B cell (primary cell): ENCODE measurements at regions not wholly inside any gene's neighbourhood (a gene's known extent, or its start where the extent isn't known, plus 50 kb on each side); places are given as distances from the start of the nearest gene placed in this dataset.

Experiments used
- ATAC-seq: fragments of 200-7000 bp; cut with Tn5 transposase; one replicate; pipeline ENCODE4 v1.10.0; 2021; ENCODE audit warnings: low read depth, mild to moderate bottlenecking, moderate number of reproducible peaks, moderate library complexity
- CTCF ChIA-PET: fragments of 350-600 bp; sonication (Branson Sonifier 250); formaldehyde crosslinking; loops from one replicate; lab custom pipeline; 2021; ENCODE audit warnings: antibody characterized with exemption, inconsistent platforms; lab: Charles Lee
- POLR2A ChIA-PET: fragments of 350-600 bp; sonication (Branson Sonifier 250); formaldehyde crosslinking; loops from one replicate; lab custom pipeline; 2021; ENCODE audit warnings: antibody characterized with exemption; lab: Charles Lee
- DNase-seq: peaks from one replicate; pipeline ENCODE4 v3.0.0; 2013
- H2AFZ ChIP-seq: 2 replicates; pipeline ENCODE4 v1.6.1; 2012; ENCODE audit warnings: mild to moderate bottlenecking, low read depth, low read length; ENCODE audit not compliant: insufficient read depth, poor library complexity, severe bottlenecking
- H3K27ac ChIP-seq, 2 donors: 1 replicate in 1 of 2; 2 replicates in 1 of 2; pipeline ENCODE4 v1.5.1; 2012 to 2013; ENCODE audit warnings: low read length in 2 of 2, mild to moderate bottlenecking in 2 of 2, moderate library complexity in 1 of 2
- H3K27me3 ChIP-seq, 4 experiments: fragments of 200-600 bp in 1 of 4; sonication (generic) in 1 of 4; replicated peaks in 1 of 4; 1 replicate in 2 of 4; 2 replicates in 2 of 4; pipeline versions ENCODE4 v1.6.1 to v1.7.0; 2013 to 2016; ENCODE audit warnings: low read length in 3 of 4, mild to moderate bottlenecking in 2 of 4, mixed read lengths in 1 of 4, moderate library complexity in 1 of 4; ENCODE audit not compliant: insufficient read depth in 4 of 4, control insufficient read depth in 3 of 4; ENCODE audit errors: control extremely low read depth in 1 of 4
- H3K36me3 ChIP-seq, 2 experiments: replicated peaks in 1 of 2; 1 replicate in 1 of 2; 2 replicates in 1 of 2; pipeline versions ENCODE4 v1.6.1 to v1.7.1; 2013; ENCODE audit warnings: low read length in 1 of 2; ENCODE audit not compliant: insufficient read depth in 2 of 2, control insufficient read depth in 1 of 2; ENCODE audit errors: control extremely low read depth in 1 of 2, extremely low read depth in 1 of 2
- H3K4me1 ChIP-seq, 2 donors: fragments of 200-600 bp in 1 of 2; sonication (generic) in 1 of 2; 1 replicate in 1 of 2; 2 replicates in 1 of 2; pipeline versions ENCODE4 v1.5.1 to v1.6.1; 2013 to 2017; ENCODE audit warnings: low read length in 2 of 2; ENCODE audit not compliant: control insufficient read depth in 2 of 2, insufficient read depth in 2 of 2
- H3K4me2 ChIP-seq: replicated peaks from 2 replicates; pipeline ENCODE3; 2012; ENCODE audit warnings: mild to moderate bottlenecking, low read depth, low read length; ENCODE audit not compliant: poor library complexity, severe bottlenecking
- H3K4me3 ChIP-seq, 5 experiments: fragments of 200-600 bp in 1 of 5; sonication (generic) in 1 of 5; 1 replicate in 3 of 5; 2 replicates in 2 of 5; pipeline versions ENCODE4 v1.5.1 to v1.7.0; 2011 to 2016; ENCODE audit warnings: low read length in 4 of 5, mild to moderate bottlenecking in 4 of 5, low read depth in 2 of 5, control low read depth in 1 of 5, moderate library complexity in 1 of 5; ENCODE audit not compliant: insufficient read depth in 1 of 5; ENCODE audit errors: control extremely low read depth in 1 of 5, extremely low read depth in 1 of 5
- H3K79me2 ChIP-seq: fragments of 200-600 bp; sonication (generic); one replicate; pipeline ENCODE4 v1.6.0; 2016; ENCODE audit warnings: low read length; ENCODE audit not compliant: control insufficient read depth, insufficient read depth
- H3K9ac ChIP-seq: fragments of 200-600 bp; sonication (generic); 2 replicates; pipeline ENCODE4 v1.6.1; 2017; ENCODE audit warnings: mild to moderate bottlenecking, low read length, moderate library complexity
- H3K9me3 ChIP-seq, 3 donors: one replicate each; pipeline versions ENCODE4 v1.6.1 to v1.7.1; 2013; ENCODE audit warnings: low read length in 2 of 3; ENCODE audit not compliant: control insufficient read depth in 2 of 3, insufficient read depth in 1 of 3; ENCODE audit errors: control extremely low read depth in 1 of 3
- H4K20me1 ChIP-seq: 2 replicates; pipeline ENCODE4 v1.6.0; 2012; ENCODE audit warnings: mild to moderate bottlenecking, low read length; ENCODE audit not compliant: insufficient read depth, control insufficient read depth, poor library complexity, severe bottlenecking
- H3K27ac Mint-ChIP-seq: one replicate; pipeline ENCODE4 v1.8.0; 2021; ENCODE audit warnings: mixed read lengths
- H3K27me3 Mint-ChIP-seq: one replicate; pipeline ENCODE4 v1.8.0; 2021; ENCODE audit warnings: mixed read lengths
- H3K4me1 Mint-ChIP-seq: one replicate; pipeline ENCODE4 v1.8.0; 2021; ENCODE audit warnings: mixed read lengths
- H3K4me3 Mint-ChIP-seq: one replicate; pipeline ENCODE4 v1.8.0; 2021; ENCODE audit warnings: mixed read lengths
- H3K9me3 Mint-ChIP-seq: one replicate; pipeline ENCODE4 v1.8.0; 2022; ENCODE audit warnings: mixed read lengths; ENCODE audit not compliant: insufficient read depth
- CTCF ChIP-seq: fragments of 200-600 bp; IDR thresholded peaks from one replicate; pipeline ENCODE4 v1.8.0; 2022; ENCODE audit warnings: antibody characterized with exemption, mild to moderate bottlenecking
- EZH2 ChIP-seq: IDR thresholded peaks from 2 replicates; pipeline ENCODE4 v1.6.1; 2012; ENCODE audit warnings: borderline replicate concordance, low read depth, mild to moderate bottlenecking, moderate library complexity, low read length; ENCODE audit not compliant: insufficient read depth, poor library complexity, severe bottlenecking
- whole genome bisulfite sequencing: methylation state at CpG from one replicate; pipeline ENCODE4 v1.1.5; 2013; ENCODE audit warnings: missing lambda C conversion rate; ENCODE audit not compliant: insufficient coverage; 5-methylcytosine and 5-hydroxymethylcytosine counted together
- intact Hi-C: fragments of 100-400 bp; cut with micrococcal nuclease; formaldehyde crosslinking; loops from one replicate; pipeline ENCODE4 v1.10.0; 2022

- CTCF ChIA-PET = no interaction called here
- Histone ChIP-seq H3K4me1 (no peaks in the 10 kb centered on the region), H4K20me1 (no peaks in the 10 kb centered on the region), H3K9ac (no peak overlapping the region), H3K79me2 (no peaks in the 10 kb centered on the region), H3K4me2 (no peak overlapping the region), H3K4me3 (no peak overlapping the region), H3K36me3 (no peaks in the 10 kb centered on the region), H3K27me3 (no peaks in the 10 kb centered on the region), H3K27ac (no peak overlapping the region), H3K9me3 (no peaks in the 10 kb centered on the region), H2AFZ (no peak overlapping the region)
- H3K9me3 Mint-ChIP-seq = no peaks in the 10 kb centered on the region
- DNase-seq (no peak), ATAC-seq (no peak)
- no peaks in the 10 kb centered on the region for H3K4me1 Mint-ChIP-seq
- intact Hi-C loops = no loop called here
- TF ChIP-seq CTCF (no peak), EZH2 (no peak)
- POLR2A ChIA-PET = no interaction called here
- H3K4me3 Mint-ChIP-seq = no peak overlapping the region
- H3K27me3 Mint-ChIP-seq = no peaks in the 10 kb centered on the region
- H3K27ac Mint-ChIP-seq = no peak overlapping the region
- WGBS = no CpG with 5 or more reads among the region's 2 CpGs
These were observed 483.6 kb downstream of the FAM181B start for GRCh38 chr11:82250047-82250446.

- H3K27ac Mint-ChIP-seq = no peak overlapping the region
- H3K27me3 ChIP-seq = no peaks in the 10 kb centered on the region
- H3K9me3 Mint-ChIP-seq = peaks cover 3% of the 10 kb centered on the region
- no peak overlapping the region for H2AFZ ChIP-seq
- POLR2A ChIA-PET = no interaction called here
- ATAC-seq (no peak), DNase-seq (no peak)
- H3K27me3 Mint-ChIP-seq = no peaks in the 10 kb centered on the region
- TF ChIP-seq EZH2 = no peak
- no peak for TF ChIP-seq CTCF
- no peaks in the 10 kb centered on the region for H3K79me2 ChIP-seq
- no peaks in the 10 kb centered on the region for H3K36me3 ChIP-seq
- intact Hi-C loops = no loop called here
- H3K4me1 ChIP-seq = no peaks in the 10 kb centered on the region
- no peak overlapping the region for H3K4me3 ChIP-seq
- H3K4me3 Mint-ChIP-seq = no peak overlapping the region
- H3K4me2 ChIP-seq = no peak overlapping the region
- no peaks in the 10 kb centered on the region for H3K4me1 Mint-ChIP-seq
- CTCF ChIA-PET = no interaction called here
- H3K9ac ChIP-seq = no peak overlapping the region
- no peaks in the 10 kb centered on the region for H4K20me1 ChIP-seq
- no peak overlapping the region for H3K27ac ChIP-seq
- no peaks in the 10 kb centered on the region for H3K9me3 ChIP-seq
These were observed 486.7 kb downstream of the FAM181B start for GRCh38 chr11:82246926-82247325.
